ENCODE measurements at regions not wholly inside any gene's neighbourhood (a gene's known extent, or its start where the extent isn't known, plus 50 kb on each side); places are given as distances from the start of the nearest gene placed in this dataset.

- intact Hi-C loops (cut with micrococcal nuclease) (no loop called here), in situ Hi-C loops (cut with MboI; ENCODE audit: low sequenced_read_pairs) (no loop called here), dilution Hi-C loops (cut with HindIII; ENCODE audit: low sequenced_read_pairs, unreplicated experiment) (no loop called here)
- Histone ChIP-seq H3K9me1 (ENCODE audit: insufficient read depth, low read length) (no peaks in the 10 kb centered on the region), H3K14ac (replicated peaks; ENCODE audit: low read depth, low read length) (no peak overlapping the region), H3K9ac (ENCODE audit: low read depth, low read length) (no peak overlapping the region), H3K4me2 (ENCODE audit: low read depth, low read length) (peak overlapping the region; percentile 88), H3K36me3 (ENCODE audit: control insufficient read depth, insufficient read depth, low read length) (no peaks in the 10 kb centered on the region), H3K18ac (ENCODE audit: low read depth, low read length) (no peak overlapping the region), H3K9me3 (ENCODE audit: control insufficient read depth, insufficient read depth, low read length) (no peaks in the 10 kb centered on the region), H3K27ac (ENCODE audit: insufficient read depth, low read length) (no peak overlapping the region), H2BK20ac (ENCODE audit: low read depth, low read length) (no peak overlapping the region), H4K8ac (ENCODE audit: low read depth in 2 of 2, low read length in 2 of 2) (no peak overlapping the region), H4K91ac (ENCODE audit: insufficient read depth, low read depth, low read length) (no peak overlapping the region), H4K20me1 (ENCODE audit: insufficient read depth, low read length) (no peaks in the 10 kb centered on the region), H3K27me3 (ENCODE audit: control insufficient read depth, insufficient read depth, low read length) (peaks cover 2% of the 10 kb centered on the region), H3K79me1 (ENCODE audit: low read depth in 1 of 2, low read length in 2 of 2) (no peaks in the 10 kb centered on the region), H3K4me1 (ENCODE audit: control insufficient read depth, insufficient read depth, low read length) (no peaks in the 10 kb centered on the region), H4K5ac (ENCODE audit: low read depth, low read length) (no peak overlapping the region), H3K4me3 (ENCODE audit: insufficient read depth, low read depth, low read length) (no peak overlapping the region), H3K23ac (ENCODE audit: low read depth, low read length) (no peak overlapping the region), H3K56ac (ENCODE audit: extremely low read depth, insufficient read depth, low read length) (no peak overlapping the region), H2BK120ac (ENCODE audit: low read depth, low read length) (no peak overlapping the region), H2BK15ac (ENCODE audit: low read depth, low read length) (no peak overlapping the region), H2BK5ac (ENCODE audit: low read depth, low read length, poor library complexity, severe bottlenecking) (no peak overlapping the region), H2AFZ (replicated peaks; ENCODE audit: low read length, poor library complexity) (peak overlapping the region; percentile 75), H2AK5ac (ENCODE audit: low read depth, low read length) (no peak overlapping the region), H3K4ac (ENCODE audit: low read depth, low read length) (no peak overlapping the region), H2AK9ac (replicated peaks; ENCODE audit: low read depth, low read length, poor library complexity) (no peak overlapping the region)
- BruUV-seq (replicated peaks), result no TSS peak
- TF ChIP-seq BHLHE40 (IDR thresholded peaks at IDR 0.05; ENCODE audit: low read depth, low read length) (no peak), MXI1 (IDR thresholded peaks at IDR 0.05; ENCODE audit: borderline replicate concordance, low read depth, low read length) (no peak), NFE2L2 (IDR thresholded peaks at IDR 0.05; ENCODE audit: low read depth, low read length) (no peak), CTCF (conservative IDR thresholded peaks at IDR 0.05; ENCODE audit: low read depth, low read length) (no peak), RCOR1 (IDR thresholded peaks at IDR 0.05; ENCODE audit: insufficient replicate concordance, low read length) (no peak), CHD1 (IDR thresholded peaks at IDR 0.05; ENCODE audit: low read depth, low read length) (no peak), RAD21 (IDR thresholded peaks at IDR 0.05; ENCODE audit: low read length) (no peak), USF2 (IDR thresholded peaks at IDR 0.05; ENCODE audit: low read depth, low read length) (no peak), RFX5 (IDR thresholded peaks at IDR 0.05; ENCODE audit: low read depth, low read length) (no peak), POLR2A (IDR thresholded peaks at IDR 0.05; ENCODE audit: low read depth, low read length) (no peak), MAFK (IDR thresholded peaks at IDR 0.05; ENCODE audit: low read depth, low read length) (no peak), CEBPB (IDR thresholded peaks at IDR 0.05; ENCODE audit: low read depth, low read length) (no peak), ELK1 (IDR thresholded peaks at IDR 0.05; ENCODE audit: borderline replicate concordance, low read depth, low read length) (no peak)
- no peak for ATAC-seq (ENCODE audit: low read depth)
- POLR2A ChIA-PET (ENCODE audit: unreplicated experiment), result no interaction called here
- WGBS, 2 experiments (ENCODE audit: extremely low coverage in 2 of 2, insufficient read length in 1 of 2), result no CpG with 5 or more reads among the region's 2 CpGs
- CTCF ChIA-PET, result no interaction called here
- DNase-seq, result no peak
These were observed 462.5 kb downstream of the KLF5 start for GRCh38 chr13:73521290-73521624.
